ENCODE measurements at regions not wholly inside any gene's neighbourhood (a gene's known extent, or its start where the extent isn't known, plus 50 kb on each side); places are given as distances from the start of the nearest gene placed in this dataset.

- no peaks in the 10 kb centered on the region for H3K9me3 Mint-ChIP-seq (ENCODE audit: unreplicated experiment)
- H3K27ac Mint-ChIP-seq (ENCODE audit: unreplicated experiment): no peak overlapping the region
- peaks cover 7% of the 10 kb centered on the region for H3K4me1 Mint-ChIP-seq (ENCODE audit: unreplicated experiment)
- no peaks in the 10 kb centered on the region for H3K36me3 Mint-ChIP-seq (ENCODE audit: low read depth, unreplicated experiment)
- no peak for TF ChIP-seq CTCF (IDR thresholded peaks at IDR 0.05; ENCODE audit: unreplicated experiment)
- DNase-seq (ENCODE audit: low spot score): no peak
- no peak overlapping the region for H3K4me3 Mint-ChIP-seq (ENCODE audit: unreplicated experiment)
- no peaks in the 10 kb centered on the region for H3K27me3 Mint-ChIP-seq (ENCODE audit: unreplicated experiment)
Measured at GRCh38 chr13:57784633-57785032, 153.1 kb downstream of the PCDH17 start.

- no peak overlapping the region for H3K4me3 Mint-ChIP-seq (ENCODE audit: unreplicated experiment)
- TF ChIP-seq CTCF (IDR thresholded peaks at IDR 0.05; ENCODE audit: unreplicated experiment): no peak
- no peaks in the 10 kb centered on the region for H3K27me3 Mint-ChIP-seq (ENCODE audit: unreplicated experiment)
- H3K27ac Mint-ChIP-seq (ENCODE audit: unreplicated experiment): no peak overlapping the region
- no peaks in the 10 kb centered on the region for H3K36me3 Mint-ChIP-seq (ENCODE audit: low read depth, unreplicated experiment)
- H3K4me1 Mint-ChIP-seq (ENCODE audit: unreplicated experiment): peaks cover 7% of the 10 kb centered on the region
- DNase-seq (ENCODE audit: low spot score): no peak
- H3K9me3 Mint-ChIP-seq (ENCODE audit: unreplicated experiment): no peaks in the 10 kb centered on the region
Measured at GRCh38 chr13:57787058-57787791, 155.7 kb downstream of the PCDH17 start.

GRCh38 chr13:57799624-57800023, 168.1 kb downstream of the PCDH17 start:
- no peak overlapping the region for H3K4me3 Mint-ChIP-seq (ENCODE audit: unreplicated experiment)
- no peaks in the 10 kb centered on the region for H3K36me3 Mint-ChIP-seq (ENCODE audit: low read depth, unreplicated experiment)

GRCh38 chr13:57813651-57814050, 182.1 kb downstream of the PCDH17 start:
- no peak for DNase-seq (ENCODE audit: low spot score)
- no peaks in the 10 kb centered on the region for H3K27me3 Mint-ChIP-seq (ENCODE audit: unreplicated experiment)
- TF ChIP-seq CTCF (IDR thresholded peaks at IDR 0.05; ENCODE audit: unreplicated experiment): no peak
- H3K36me3 Mint-ChIP-seq (ENCODE audit: low read depth, unreplicated experiment): no peaks in the 10 kb centered on the region
- H3K4me1 Mint-ChIP-seq (ENCODE audit: unreplicated experiment): no peaks in the 10 kb centered on the region
- H3K9me3 Mint-ChIP-seq (ENCODE audit: unreplicated experiment): no peaks in the 10 kb centered on the region
- no peak overlapping the region for H3K27ac Mint-ChIP-seq (ENCODE audit: unreplicated experiment)
- H3K4me3 Mint-ChIP-seq (ENCODE audit: unreplicated experiment): no peak overlapping the region

More at GRCh38 chr13:57799624-57800023, 168.1 kb downstream of the PCDH17 start:
- Mint-ChIP-seq H3K27me3 (ENCODE audit: unreplicated experiment) (no peaks in the 10 kb centered on the region), H3K4me1 (ENCODE audit: unreplicated experiment) (no peaks in the 10 kb centered on the region), H3K9me3 (ENCODE audit: unreplicated experiment) (no peaks in the 10 kb centered on the region), H3K27ac (ENCODE audit: unreplicated experiment) (no peak overlapping the region)
- no peak for TF ChIP-seq CTCF (IDR thresholded peaks at IDR 0.05; ENCODE audit: unreplicated experiment)
- no peak for DNase-seq (ENCODE audit: low spot score)

- Mint-ChIP-seq H3K4me1 (ENCODE audit: unreplicated experiment) (no peaks in the 10 kb centered on the region), H3K27ac (ENCODE audit: unreplicated experiment) (no peak overlapping the region), H3K36me3 (ENCODE audit: low read depth, unreplicated experiment) (no peaks in the 10 kb centered on the region), H3K9me3 (ENCODE audit: unreplicated experiment) (no peaks in the 10 kb centered on the region), H3K27me3 (ENCODE audit: unreplicated experiment) (no peaks in the 10 kb centered on the region), H3K4me3 (ENCODE audit: unreplicated experiment) (no peak overlapping the region)
- TF ChIP-seq CTCF (IDR thresholded peaks at IDR 0.05; ENCODE audit: unreplicated experiment): no peak
- no peak for DNase-seq (ENCODE audit: low spot score)
Measured at GRCh38 chr13:57815600-57815999, 184.1 kb downstream of the PCDH17 start.

Measured in endothelial cell (in vitro differentiated cells).